ENCODE measurements at regions not wholly inside any gene's neighbourhood (a gene's known extent, or its start where the extent isn't known, plus 50 kb on each side); places are given as distances from the start of the nearest gene placed in this dataset.

- TF ChIP-seq EZH2 (IDR thresholded peaks at IDR 0.05; ENCODE audit: borderline replicate concordance, low read depth, low read length, severe bottlenecking) = no peak
- no peak for TF ChIP-seq CTCF (IDR thresholded peaks at IDR 0.05; ENCODE audit: borderline replicate concordance, extremely low read depth, low read length, poor library complexity, severe bottlenecking)
Observed at GRCh38 chr4:1472911-1473518, 66.8 kb upstream of the NKX1-1 start.
